Prostate gland (tissue), 2 donors: ENCODE measurements at regions not wholly inside any gene's neighbourhood (a gene's known extent, or its start where the extent isn't known, plus 50 kb on each side); places are given as distances from the start of the nearest gene placed in this dataset.

Source experiments
- CTCF ChIP-seq, 4 experiments: fragments of 200-600 bp in 2 of 4; fragments of 450-650 bp in 2 of 4; sonication (generic) in 2 of 4; IDR thresholded peaks; 1 replicate in 3 of 4; 2 replicates in 1 of 4; pipeline ENCODE4 v1.5.1; 2016 to 2019; ENCODE audit warnings: antibody characterized with exemption in 4 of 4, mild to moderate bottlenecking in 2 of 4, moderate library complexity in 2 of 4
- POLR2A ChIP-seq: fragments of 450-650 bp; IDR thresholded peaks from one replicate; pipeline ENCODE4 v1.6.1; 2016; ENCODE audit warnings: antibody characterized with exemption, mild to moderate bottlenecking
- POLR2AphosphoS5 ChIP-seq: sonication (generic); formaldehyde crosslinking; IDR thresholded peaks from one replicate; pipeline ENCODE4 v1.6.1; 2017; ENCODE audit warnings: antibody characterized with exemption

- TF ChIP-seq POLR2A (no peak), CTCF (IDR thresholded peaks at IDR 0.05) (no peak), POLR2AphosphoS5 (no peak)
Measured at GRCh38 chr6:4717124-4717523, 59.1 kb upstream of the CDYL start.
